ENCODE measurements at regions not wholly inside any gene's neighbourhood (a gene's known extent, or its start where the extent isn't known, plus 50 kb on each side); places are given as distances from the start of the nearest gene placed in this dataset.

- TF ChIP-seq CHD7 (IDR thresholded peaks at IDR 0.05; ENCODE audit: insufficient replicate concordance, low read length): no peak
- no peak for TF ChIP-seq GTF2F1 (IDR thresholded peaks at IDR 0.05; ENCODE audit: borderline replicate concordance, low read depth, low read length)
- no peak for TF ChIP-seq SP1 (IDR thresholded peaks at IDR 0.05; ENCODE audit: low read depth, low read length)
- TF ChIP-seq CREB1 (IDR thresholded peaks at IDR 0.05): no peak
- TF ChIP-seq SRF (IDR thresholded peaks at IDR 0.05; ENCODE audit: low read depth, low read length): no peak
- TF ChIP-seq RAD21 (IDR thresholded peaks at IDR 0.05 in 1 of 2, conservative IDR thresholded peaks at IDR 0.05 in 1 of 2; ENCODE audit: low read depth in 2 of 2, low read length in 2 of 2): no peak
Observed at GRCh38 chr1:80989455-80989854, 811.3 kb upstream of the ADGRL2 start (continued).

Measured in H1 (cell line).